OCI-LY1 (cell line): ENCODE measurements at regions not wholly inside any gene's neighbourhood (a gene's known extent, or its start where the extent isn't known, plus 50 kb on each side); places are given as distances from the start of the nearest gene placed in this dataset.

Source experiments
- CTCF ChIP-seq: fragments of 200-600 bp; sonication (generic), shearing (Covaris generic); IDR thresholded peaks from 2 replicates; pipeline ENCODE4 v1.5.1; 2017; ENCODE audit warnings: mild to moderate bottlenecking, antibody characterized with exemption, low read length, moderate library complexity, mixed read lengths
- EZH2 ChIP-seq: fragments of 200-600 bp; sonication (generic), shearing (Covaris generic); IDR thresholded peaks from 2 replicates; pipeline ENCODE4 v1.8.0; 2017; ENCODE audit warnings: borderline replicate concordance, mixed run types, mild to moderate bottlenecking, antibody characterized with exemption, low read length, moderate library complexity, mixed read lengths

GRCh38 chr16:79923431-79923830, 322.9 kb upstream of the MAF start:
- TF ChIP-seq CTCF: no peak
- no peak for TF ChIP-seq EZH2
